HCT116 (cell line): ENCODE measurements at regions not wholly inside any gene's neighbourhood (a gene's known extent, or its start where the extent isn't known, plus 50 kb on each side); places are given as distances from the start of the nearest gene placed in this dataset.

Experiments
- CTCF ChIP-seq, 3 experiments: fragments of 200-600 bp in 1 of 3; sonication (generic) in 1 of 3; IDR thresholded peaks in 2 of 3; conservative IDR thresholded peaks in 1 of 3; 2 replicates each; pipeline ENCODE4 v1.5.1; 2012 to 2017; ENCODE audit warnings: low read depth in 2 of 3, low read length in 2 of 3, antibody characterized with exemption in 1 of 3, borderline replicate concordance in 1 of 3, control low read depth in 1 of 3, mild to moderate bottlenecking in 1 of 3, mixed read lengths in 1 of 3, mixed run types in 1 of 3, moderate library complexity in 1 of 3; ENCODE audit not compliant: insufficient read depth in 1 of 3
- POLR2A ChIP-seq: IDR thresholded peaks from 2 replicates; pipeline ENCODE4 v1.7.0; 2011; ENCODE audit warnings: borderline replicate concordance; ENCODE audit not compliant: insufficient read depth, insufficient read length; ENCODE audit errors: extremely low read depth
- RAD21 ChIP-seq: IDR thresholded peaks from 2 replicates; pipeline ENCODE4 v1.6.1; 2012; ENCODE audit warnings: low read depth, mild to moderate bottlenecking

- TF ChIP-seq POLR2A = no peak
- TF ChIP-seq RAD21 = no peak
- TF ChIP-seq CTCF (IDR thresholded peaks at IDR 0.05 in 2 of 3, conservative IDR thresholded peaks at IDR 0.05 in 1 of 3; ENCODE audit: borderline replicate concordance in 1 of 3, insufficient read depth in 1 of 3, low read depth in 2 of 3, low read length in 2 of 3) = no peak
These were observed 76.5 kb upstream of the HS6ST1 start for GRCh38 chr2:128395196-128395595.
